RWPE2 (cell line): ENCODE measurements at regions not wholly inside any gene's neighbourhood (a gene's known extent, or its start where the extent isn't known, plus 50 kb on each side); places are given as distances from the start of the nearest gene placed in this dataset.

Source experiments
- ATAC-seq: fragments of 200-7000 bp; cut with Tn5 transposase; 3 replicates; pipeline ENCODE4 v1.9.1; 2021; ENCODE audit warnings: low read depth
- DNase-seq: peaks from one replicate; pipeline ENCODE4 v3.0.0-alpha.2; 2020; ENCODE audit warnings: low spot score
- H3K27ac ChIP-seq: fragments of 450-650 bp; 2 replicates; pipeline ENCODE4 v1.5.1; 2017; ENCODE audit warnings: mild to moderate bottlenecking; ENCODE audit not compliant: poor library complexity, severe bottlenecking
- H3K27me3 ChIP-seq: fragments of 250-450 bp; sonication (Bioruptor Pico); 2 replicates; pipeline ENCODE4 v1.5.1; 2021; ENCODE audit warnings: mild to moderate bottlenecking, moderate library complexity; ENCODE audit not compliant: insufficient read depth, poor library complexity, severe bottlenecking
- H3K36me3 ChIP-seq: fragments of 250-450 bp; sonication (Bioruptor Pico); 2 replicates; pipeline ENCODE4 v1.5.1; 2020; ENCODE audit warnings: low read depth, mild to moderate bottlenecking, moderate library complexity
- H3K4me1 ChIP-seq: fragments of 250-450 bp; sonication (Bioruptor Pico); 2 replicates; pipeline ENCODE4 v1.5.1; 2021; ENCODE audit warnings: mild to moderate bottlenecking, moderate library complexity; ENCODE audit not compliant: insufficient read depth, poor library complexity, severe bottlenecking
- H3K4me3 ChIP-seq: fragments of 250-450 bp; sonication (Bioruptor Pico); 2 replicates; pipeline ENCODE4 v1.5.1; 2021; ENCODE audit warnings: mild to moderate bottlenecking, moderate library complexity; ENCODE audit not compliant: severe bottlenecking
- H3K9me3 ChIP-seq: fragments of 250-450 bp; sonication (Bioruptor Pico); 2 replicates; pipeline ENCODE4 v1.5.1; 2021; ENCODE audit warnings: mild to moderate bottlenecking, moderate library complexity; ENCODE audit not compliant: severe bottlenecking
- CTCF ChIP-seq: fragments of 450-650 bp; IDR thresholded peaks from one replicate; pipeline ENCODE4 v1.5.1; 2017; ENCODE audit warnings: mild to moderate bottlenecking, moderate library complexity; ENCODE audit not compliant: poor library complexity, severe bottlenecking

DNA sequence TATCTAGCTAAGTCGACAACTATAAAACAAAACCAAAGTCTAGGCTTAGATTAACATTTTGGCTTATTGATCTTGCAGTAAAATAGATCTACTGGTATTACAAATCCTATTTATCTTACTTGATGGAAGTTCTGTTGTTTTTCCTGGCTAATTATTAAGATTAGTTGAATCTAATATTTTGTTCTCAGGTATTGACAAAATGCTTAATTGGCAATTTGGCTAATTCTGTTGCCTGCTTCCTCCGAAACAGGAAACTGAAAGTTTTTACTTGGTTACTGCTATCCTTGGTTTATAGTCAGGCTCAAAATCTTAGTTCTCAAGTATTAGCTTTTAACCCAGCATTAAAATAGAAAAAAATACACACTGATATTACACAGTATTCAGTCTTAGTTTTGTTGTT lies 820.5 kb downstream of the NR2F1-AS1 start:
- H3K4me3 ChIP-seq: no peak overlapping the region
- no peaks in the 10 kb centered on the region for H3K9me3 ChIP-seq
- no peaks in the 10 kb centered on the region for H3K27me3 ChIP-seq
- H3K27ac ChIP-seq: no peak overlapping the region
- ATAC-seq (no peak), DNase-seq (no peak)
- peaks cover 13% of the 10 kb centered on the region for H3K4me1 ChIP-seq
- no peaks in the 10 kb centered on the region for H3K36me3 ChIP-seq
- no peak for TF ChIP-seq CTCF

DNA sequence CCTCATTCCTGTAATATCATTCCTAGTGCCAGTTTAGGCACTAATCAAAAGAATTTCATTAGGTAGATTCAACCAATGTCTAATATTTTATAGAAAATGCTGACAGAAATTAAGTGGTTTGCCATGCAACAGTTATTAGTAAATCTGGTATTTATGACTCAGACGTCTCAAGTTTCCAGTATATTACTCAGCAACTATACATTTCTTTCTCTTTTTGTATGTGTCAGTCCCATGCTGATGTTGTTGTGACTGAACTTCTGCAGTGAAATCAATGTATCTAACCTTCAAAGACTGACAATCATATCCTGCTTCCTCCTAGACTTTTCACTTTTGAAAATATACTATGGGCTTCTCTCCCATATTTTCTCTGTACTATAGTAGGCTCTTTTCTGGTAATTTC lies 822.5 kb downstream of the NR2F1-AS1 start:
- Histone ChIP-seq H3K4me1 (peaks cover 13% of the 10 kb centered on the region), H3K9me3 (no peaks in the 10 kb centered on the region), H3K36me3 (no peaks in the 10 kb centered on the region), H3K27me3 (no peaks in the 10 kb centered on the region), H3K4me3 (no peak overlapping the region), H3K27ac (peak overlapping the region; percentile 21)
- DNase-seq (no peak), ATAC-seq (peak; percentile 99)
- TF ChIP-seq CTCF: no peak

- DNase-seq: no peak
- Histone ChIP-seq H3K36me3 (no peaks in the 10 kb centered on the region), H3K9me3 (no peaks in the 10 kb centered on the region), H3K4me1 (peaks cover 4% of the 10 kb centered on the region), H3K27ac (no peak overlapping the region), H3K4me3 (no peak overlapping the region), H3K27me3 (no peaks in the 10 kb centered on the region)
- no peak for TF ChIP-seq CTCF
- peak; percentile 92 for ATAC-seq
These were observed 831.1 kb downstream of the NR2F1-AS1 start for GRCh38 chr5:92749943-92750342.

DNA sequence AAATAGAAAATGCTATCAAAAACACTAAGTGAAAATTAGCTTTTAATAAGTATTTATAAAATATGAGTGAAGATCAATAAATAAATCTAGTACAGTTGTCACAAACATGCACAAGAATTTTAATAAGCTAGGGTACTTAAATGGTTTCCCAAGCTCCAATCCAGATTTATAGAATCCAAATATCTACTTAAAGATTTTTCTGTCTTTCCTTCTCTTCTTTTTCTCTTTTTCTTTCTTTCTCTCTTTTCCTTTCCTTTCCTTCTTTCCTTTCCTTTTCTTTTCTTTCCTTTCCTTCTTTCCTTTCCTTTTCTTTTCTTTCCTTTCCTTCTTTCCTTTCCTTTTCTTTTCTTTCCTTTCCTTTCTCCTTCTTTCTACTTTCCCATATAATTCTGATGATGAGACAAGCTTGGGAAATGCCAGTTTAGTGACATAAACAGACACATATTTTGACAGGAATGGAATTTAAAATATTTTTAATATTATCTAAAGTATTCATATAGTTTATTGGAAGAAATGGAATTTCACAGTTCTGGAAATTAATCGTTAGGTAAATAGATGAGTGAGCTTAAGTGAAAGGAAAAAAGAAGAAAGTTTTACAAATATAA lies 832.8 kb downstream of the NR2F1-AS1 start:
- Histone ChIP-seq H3K9me3 (no peaks in the 10 kb centered on the region), H3K27me3 (no peaks in the 10 kb centered on the region), H3K4me3 (no peak overlapping the region), H3K4me1 (peaks cover 4% of the 10 kb centered on the region), H3K27ac (no peak overlapping the region), H3K36me3 (no peaks in the 10 kb centered on the region)
- DNase-seq: no peak
- no peak for TF ChIP-seq CTCF
- ATAC-seq: no peak

DNA sequence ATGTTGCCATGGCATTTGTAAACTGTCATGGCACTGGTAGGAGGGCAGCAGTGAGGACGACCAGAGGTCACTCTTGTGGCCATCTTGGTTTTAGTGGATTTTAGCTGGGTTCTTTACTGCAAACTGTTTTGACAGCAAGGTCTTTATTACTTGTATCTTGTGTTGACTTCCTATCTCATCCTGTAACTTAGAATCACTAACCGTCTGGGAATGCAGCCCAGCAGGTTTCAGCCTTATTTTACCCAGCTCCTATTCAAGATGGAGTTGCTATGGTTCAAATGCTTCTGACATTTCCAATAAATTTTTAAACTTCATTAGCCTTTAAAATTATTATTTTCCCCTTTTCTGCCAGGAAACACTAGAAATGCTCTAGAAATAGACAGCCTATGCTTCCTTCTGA lies 839.1 kb downstream of the NR2F1-AS1 start:
- ATAC-seq: no peak

More for the DNA sequence above, 839.1 kb downstream of the NR2F1-AS1 start:
- Histone ChIP-seq H3K9me3 (no peaks in the 10 kb centered on the region), H3K4me3 (no peak overlapping the region), H3K36me3 (no peaks in the 10 kb centered on the region), H3K27ac (no peak overlapping the region), H3K4me1 (no peaks in the 10 kb centered on the region), H3K27me3 (no peaks in the 10 kb centered on the region)
- DNase-seq: no peak
- no peak for TF ChIP-seq CTCF
